MM.1S (cell line): ENCODE measurements at regions not wholly inside any gene's neighbourhood (a gene's known extent, or its start where the extent isn't known, plus 50 kb on each side); places are given as distances from the start of the nearest gene placed in this dataset.
"Not testable (repeated sequence)": the region's sequence is repeated elsewhere in the genome, so short reads cannot be mapped to it uniquely, and the experiment has no call there.

Source experiments
- DNase-seq: peaks from one replicate; pipeline ENCODE4 v3.0.0-alpha.2; 2015
- H2AFZ ChIP-seq: fragments of 300-600 bp; sonication (generic); 2 replicates; pipeline ENCODE4 v1.6.0; 2016; ENCODE audit warnings: antibody characterized with exemption, low read length
- H3F3A ChIP-seq: fragments of 300-600 bp; sonication (generic); 2 replicates; pipeline ENCODE4 v1.6.1; 2016; ENCODE audit warnings: mild to moderate bottlenecking, antibody characterized with exemption, low read length, moderate library complexity, mixed read lengths; ENCODE audit not compliant: insufficient read depth
- H3K27ac ChIP-seq: fragments of 300-600 bp; sonication (generic); 2 replicates; pipeline ENCODE4 v1.5.1; 2016; ENCODE audit warnings: mild to moderate bottlenecking, low read length
- H3K27me3 ChIP-seq: fragments of 300-600 bp; sonication (generic); replicated peaks from 2 replicates; pipeline ENCODE4 v1.6.0; 2016; ENCODE audit warnings: low read length; ENCODE audit not compliant: insufficient read depth
- H3K36me3 ChIP-seq: fragments of 300-600 bp; sonication (generic); replicated peaks from 2 replicates; pipeline ENCODE4 v1.6.1; 2016; ENCODE audit warnings: mild to moderate bottlenecking, low read length, mixed read lengths; ENCODE audit not compliant: insufficient read depth
- H3K4me1 ChIP-seq: fragments of 300-600 bp; sonication (generic); 2 replicates; pipeline ENCODE4 v1.6.1; 2016; ENCODE audit warnings: low read length, mixed read lengths
- H3K4me2 ChIP-seq: fragments of 300-600 bp; sonication (generic); 2 replicates; pipeline ENCODE4 v1.6.0; 2016; ENCODE audit warnings: low read depth, low read length
- H3K4me3 ChIP-seq: fragments of 300-600 bp; sonication (generic); 2 replicates; pipeline ENCODE4 v1.5.1; 2016; ENCODE audit warnings: low read length, mixed read lengths
- H3K79me2 ChIP-seq: fragments of 300-600 bp; sonication (generic); 2 replicates; pipeline ENCODE4 v1.6.1; 2016; ENCODE audit warnings: mixed run types, low read length, mixed read lengths
- H3K9ac ChIP-seq: fragments of 300-600 bp; sonication (generic); 2 replicates; pipeline ENCODE4 v1.6.1; 2016; ENCODE audit warnings: low read length, mixed read lengths
- H3K9me2 ChIP-seq: fragments of 300-600 bp; sonication (generic); replicated peaks from 2 replicates; pipeline ENCODE4 v1.6.1; 2016; ENCODE audit warnings: mild to moderate bottlenecking, low read length, mixed read lengths; ENCODE audit not compliant: insufficient read depth
- H3K9me3 ChIP-seq: fragments of 300-600 bp; sonication (generic); replicated peaks from 2 replicates; pipeline ENCODE4 v1.6.1; 2016; ENCODE audit warnings: mild to moderate bottlenecking, low read length, mixed read lengths; ENCODE audit not compliant: insufficient read depth
- H4K20me1 ChIP-seq: fragments of 300-600 bp; sonication (generic); 2 replicates; pipeline ENCODE4 v1.6.1; 2016; ENCODE audit warnings: mild to moderate bottlenecking, low read length, moderate library complexity, mixed read lengths; ENCODE audit not compliant: insufficient read depth
- EZH2 ChIP-seq: fragments of 300-600 bp; sonication (generic); optimal IDR thresholded peaks from 2 replicates; pipeline ENCODE3; 2017; ENCODE audit warnings: low read depth, mild to moderate bottlenecking, antibody characterized with exemption, low read length, mixed read lengths
- EZH2phosphoT487 ChIP-seq: fragments of 300-600 bp; sonication (generic); IDR thresholded peaks from 2 replicates; pipeline ENCODE4 v1.6.1; 2018; ENCODE audit warnings: antibody characterized with exemption, low read length
- TF ChIP-seq, protein P1 (sequence below): fragments of 300-600 bp; sonication (generic); IDR thresholded peaks from 2 replicates; pipeline ENCODE4 v1.5.1; 2016; ENCODE audit warnings: antibody characterized with exemption, low read length, mixed read lengths

GRCh38 chr1:47688461-47689296 lies 250.8 kb downstream of the FOXD2 start:
- Histone ChIP-seq H3K4me3 (no peak overlapping the region), H3K36me3 (no peaks in the 10 kb centered on the region), H2AFZ (no peak overlapping the region), H3K4me2 (no peak overlapping the region), H3K9me2 (no peaks in the 10 kb centered on the region), H3K27ac (no peak overlapping the region), H3K79me2 (no peaks in the 10 kb centered on the region), H3F3A (no peaks in the 10 kb centered on the region), H3K9me3 (no peaks in the 10 kb centered on the region), H3K27me3 (no peaks in the 10 kb centered on the region), H3K4me1 (no peaks in the 10 kb centered on the region), H4K20me1 (no peaks in the 10 kb centered on the region), H3K9ac (no peak overlapping the region)
- no peak for DNase-seq
- TF ChIP-seq, protein P1, sequence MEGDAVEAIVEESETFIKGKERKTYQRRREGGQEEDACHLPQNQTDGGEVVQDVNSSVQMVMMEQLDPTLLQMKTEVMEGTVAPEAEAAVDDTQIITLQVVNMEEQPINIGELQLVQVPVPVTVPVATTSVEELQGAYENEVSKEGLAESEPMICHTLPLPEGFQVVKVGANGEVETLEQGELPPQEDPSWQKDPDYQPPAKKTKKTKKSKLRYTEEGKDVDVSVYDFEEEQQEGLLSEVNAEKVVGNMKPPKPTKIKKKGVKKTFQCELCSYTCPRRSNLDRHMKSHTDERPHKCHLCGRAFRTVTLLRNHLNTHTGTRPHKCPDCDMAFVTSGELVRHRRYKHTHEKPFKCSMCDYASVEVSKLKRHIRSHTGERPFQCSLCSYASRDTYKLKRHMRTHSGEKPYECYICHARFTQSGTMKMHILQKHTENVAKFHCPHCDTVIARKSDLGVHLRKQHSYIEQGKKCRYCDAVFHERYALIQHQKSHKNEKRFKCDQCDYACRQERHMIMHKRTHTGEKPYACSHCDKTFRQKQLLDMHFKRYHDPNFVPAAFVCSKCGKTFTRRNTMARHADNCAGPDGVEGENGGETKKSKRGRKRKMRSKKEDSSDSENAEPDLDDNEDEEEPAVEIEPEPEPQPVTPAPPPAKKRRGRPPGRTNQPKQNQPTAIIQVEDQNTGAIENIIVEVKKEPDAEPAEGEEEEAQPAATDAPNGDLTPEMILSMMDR = no peak
- TF ChIP-seq EZH2 = no peak
- TF ChIP-seq EZH2phosphoT487 = no peak

GRCh38 chr1:47689894-47690293 lies 252.1 kb downstream of the FOXD2 start:
- Histone ChIP-seq H3K36me3 (no peaks in the 10 kb centered on the region), H3K27me3 (no peaks in the 10 kb centered on the region), H3K9me3 (no peaks in the 10 kb centered on the region), H3K79me2 (no peaks in the 10 kb centered on the region), H3K4me3 (no peak overlapping the region), H3K9me2 (no peaks in the 10 kb centered on the region), H3F3A (no peaks in the 10 kb centered on the region), H3K4me2 (no peak overlapping the region), H3K4me1 (no peaks in the 10 kb centered on the region), H3K27ac (no peak overlapping the region), H2AFZ (no peak overlapping the region), H3K9ac (no peak overlapping the region), H4K20me1 (no peaks in the 10 kb centered on the region)
- no peak for DNase-seq
- TF ChIP-seq EZH2 = no peak
- TF ChIP-seq EZH2phosphoT487 = no peak
- TF ChIP-seq, protein P1 = no peak

DNA sequence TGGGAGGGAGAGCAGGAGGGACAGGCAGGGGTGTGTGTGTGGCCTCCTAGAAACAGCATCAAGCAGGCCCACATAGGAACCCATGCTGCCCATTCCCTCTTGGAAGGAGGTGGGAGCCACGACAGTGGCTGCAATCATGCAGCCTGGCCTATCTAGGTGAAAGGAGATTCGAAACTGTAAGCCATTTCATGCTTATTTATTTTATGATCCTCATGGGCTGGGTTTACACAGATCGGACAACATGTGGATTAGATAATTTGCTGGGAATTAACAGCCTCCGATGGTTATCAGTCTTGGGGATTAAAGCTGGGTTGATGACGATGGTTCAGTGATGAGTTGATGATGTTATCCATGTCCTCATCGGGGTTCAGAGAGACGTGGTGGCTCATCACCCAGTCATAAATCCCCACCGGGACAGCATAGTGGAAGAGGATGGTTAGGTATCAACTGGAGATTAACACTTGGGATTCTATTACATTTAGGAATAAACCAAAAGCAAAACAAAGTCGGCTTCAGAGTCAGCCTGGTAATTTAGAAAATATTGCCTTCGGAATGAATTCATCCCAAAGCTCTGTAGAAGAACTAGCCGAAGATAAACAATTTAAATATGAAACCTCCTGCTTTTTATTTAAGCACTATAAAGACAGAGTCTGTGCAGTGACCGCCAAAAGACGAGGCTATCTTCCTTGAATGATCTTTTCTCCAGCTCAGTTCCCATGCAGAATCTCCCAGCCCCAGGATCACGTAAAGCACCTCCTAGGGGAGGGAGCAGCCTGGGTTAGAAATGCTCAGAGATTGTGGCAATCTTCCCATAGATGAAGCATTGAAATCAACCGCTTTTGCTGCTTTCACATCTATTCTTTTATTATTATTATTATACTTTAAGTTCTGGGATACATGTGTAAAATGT lies 252.8 kb downstream of the FOXD2 start:
- Histone ChIP-seq H3K4me2 (no peak overlapping the region), H3K36me3 (no peaks in the 10 kb centered on the region), H3K27ac (no peak overlapping the region), H3K27me3 (no peaks in the 10 kb centered on the region), H3K4me3 (no peak overlapping the region), H3K4me1 (no peaks in the 10 kb centered on the region), H2AFZ (no peak overlapping the region), H3K9me3 (no peaks in the 10 kb centered on the region), H3K9me2 (no peaks in the 10 kb centered on the region), H4K20me1 (no peaks in the 10 kb centered on the region), H3F3A (no peaks in the 10 kb centered on the region), H3K79me2 (no peaks in the 10 kb centered on the region), H3K9ac (no peak overlapping the region)
- DNase-seq = no peak
- TF ChIP-seq EZH2phosphoT487 (no peak), EZH2 (no peak)
- TF ChIP-seq, protein P1 = no peak

GRCh38 chr1:47691293-47691692 lies 253.4 kb downstream of the FOXD2 start:
- H2AFZ ChIP-seq, H3K9me3 ChIP-seq, H3K4me2 ChIP-seq, DNase-seq, H3K79me2 ChIP-seq, H4K20me1 ChIP-seq, H3K36me3 ChIP-seq, H3K27me3 ChIP-seq, H3K27ac ChIP-seq, H3F3A ChIP-seq, H3K4me1 ChIP-seq, H3K4me3 ChIP-seq, H3K9me2 ChIP-seq, H3K9ac ChIP-seq: not testable (repeated sequence)
